Skeletal muscle cell (primary cell): ENCODE measurements at regions not wholly inside any gene's neighbourhood (a gene's known extent, or its start where the extent isn't known, plus 50 kb on each side); places are given as distances from the start of the nearest gene placed in this dataset.
"Not testable (repeated sequence)": the region's sequence is repeated elsewhere in the genome, so short reads cannot be mapped to it uniquely, and the experiment has no call there.

Experiments used
- DNase-seq: peaks from one replicate; pipeline ENCODE4 v3.0.0-alpha.2; 2010; ENCODE audit warnings: low read depth
- H3K4me3 ChIP-seq: 2 replicates; pipeline ENCODE4 v1.5.1; 2011; ENCODE audit warnings: low read depth, mild to moderate bottlenecking, control low read depth, low read length, moderate library complexity

GRCh38 chr6:90905351-90905750 lies 318.5 kb upstream of the MAP3K7 start:
- H3K4me3 ChIP-seq: no peak overlapping the region
- DNase-seq: no peak

GRCh38 chr6:90900034-90900433 lies 313.2 kb upstream of the MAP3K7 start:
- no peak for DNase-seq
- H3K4me3 ChIP-seq: no peak overlapping the region

GRCh38 chr6:90898763-90899162 lies 311.9 kb upstream of the MAP3K7 start:
- H3K4me3 ChIP-seq: no peak overlapping the region
- no peak for DNase-seq

GRCh38 chr6:90896075-90896547 lies 309.2 kb upstream of the MAP3K7 start:
- H3K4me3 ChIP-seq: no peak overlapping the region
- DNase-seq: no peak

GRCh38 chr6:90895299-90896074 lies 308.6 kb upstream of the MAP3K7 start:
- no peak overlapping the region for H3K4me3 ChIP-seq
- no peak for DNase-seq

- no peak for DNase-seq
- H3K4me3 ChIP-seq: no peak overlapping the region
These were observed 307.6 kb upstream of the MAP3K7 start for GRCh38 chr6:90894285-90895130.

GRCh38 chr6:90893400-90893799 lies 306.5 kb upstream of the MAP3K7 start:
- no peak for DNase-seq
- H3K4me3 ChIP-seq: no peak overlapping the region

GRCh38 chr6:90892271-90892670 lies 305.4 kb upstream of the MAP3K7 start:
- no peak for DNase-seq
- no peak overlapping the region for H3K4me3 ChIP-seq

GRCh38 chr6:90891355-90891754 lies 304.5 kb upstream of the MAP3K7 start:
- no peak overlapping the region for H3K4me3 ChIP-seq
- no peak for DNase-seq

GRCh38 chr6:90890683-90891330 lies 303.9 kb upstream of the MAP3K7 start:
- no peak for DNase-seq
- no peak overlapping the region for H3K4me3 ChIP-seq

GRCh38 chr6:90887764-90888163 lies 300.9 kb upstream of the MAP3K7 start:
- no peak for DNase-seq
- no peak overlapping the region for H3K4me3 ChIP-seq

- H3K4me3 ChIP-seq: no peak overlapping the region
- DNase-seq: no peak
These were observed 298.8 kb upstream of the MAP3K7 start for GRCh38 chr6:90885611-90886056.

GRCh38 chr6:90885137-90885536 lies 298.3 kb upstream of the MAP3K7 start:
- DNase-seq, H3K4me3 ChIP-seq: not testable (repeated sequence)

- no peak for DNase-seq
- no peak overlapping the region for H3K4me3 ChIP-seq
These were observed 290.7 kb upstream of the MAP3K7 start for GRCh38 chr6:90877616-90878015.

- H3K4me3 ChIP-seq: no peak overlapping the region
- DNase-seq: no peak
These were observed 288.1 kb upstream of the MAP3K7 start for GRCh38 chr6:90874931-90875330.

GRCh38 chr6:90872981-90873380 lies 286.1 kb upstream of the MAP3K7 start:
- no peak overlapping the region for H3K4me3 ChIP-seq
- no peak for DNase-seq

GRCh38 chr6:90870561-90870960 lies 283.7 kb upstream of the MAP3K7 start:
- H3K4me3 ChIP-seq: no peak overlapping the region
- DNase-seq: no peak

- DNase-seq: no peak
- no peak overlapping the region for H3K4me3 ChIP-seq
These were observed 281.8 kb upstream of the MAP3K7 start for GRCh38 chr6:90868656-90869055.

- H3K4me3 ChIP-seq: no peak overlapping the region
- no peak for DNase-seq
These were observed 281.4 kb upstream of the MAP3K7 start for GRCh38 chr6:90868256-90868655.

GRCh38 chr6:90865513-90865912 lies 278.6 kb upstream of the MAP3K7 start:
- DNase-seq: no peak
- H3K4me3 ChIP-seq: no peak overlapping the region
